DMS153 treated with DMSO at 0.1 percent for 48 hours (cell line): ENCODE measurements at regions not wholly inside any gene's neighbourhood (a gene's known extent, or its start where the extent isn't known, plus 50 kb on each side); places are given as distances from the start of the nearest gene placed in this dataset.
"Not testable (repeated sequence)": the region's sequence is repeated elsewhere in the genome, so short reads cannot be mapped to it uniquely, and the experiment has no call there.

Experiments used
- DNase-seq: peaks from one replicate; lab custom pipeline; 2025; ENCODE audit not compliant: unreplicated experiment; lab: John Stamatoyannopoulos, UW

- DNase-seq, result no peak
These were observed 133.8 kb upstream of the EMCN start for GRCh38 chr4:100651499-100652175.

- DNase-seq, result no peak
These were observed 131.6 kb upstream of the EMCN start for GRCh38 chr4:100649417-100649816.

GRCh38 chr4:100644150-100644549, 126.3 kb upstream of the EMCN start:
- no peak for DNase-seq

GRCh38 chr4:100641336-100641735, 123.5 kb upstream of the EMCN start:
- no peak for DNase-seq

- DNase-seq, result no peak
These were observed 118.1 kb upstream of the EMCN start for GRCh38 chr4:100635899-100636298.

GRCh38 chr4:100633269-100633668, 115.4 kb upstream of the EMCN start:
- no peak for DNase-seq

GRCh38 chr4:100632163-100632562, 114.3 kb upstream of the EMCN start:
- no peak for DNase-seq

- DNase-seq, result no peak
These were observed 113.6 kb upstream of the EMCN start for GRCh38 chr4:100631281-100631968.

- no peak for DNase-seq
These were observed 112.5 kb upstream of the EMCN start for GRCh38 chr4:100630341-100630740.

- no peak for DNase-seq
These were observed 92.0 kb upstream of the EMCN start for GRCh38 chr4:100609810-100610209.

- DNase-seq, result not testable (repeated sequence)
These were observed 90.8 kb upstream of the EMCN start for GRCh38 chr4:100608651-100609050.

GRCh38 chr4:100605144-100605543, 87.3 kb upstream of the EMCN start:
- no peak for DNase-seq

- DNase-seq, result no peak
These were observed 76.1 kb upstream of the EMCN start for GRCh38 chr4:100593935-100594334.

GRCh38 chr4:100591161-100591876, 73.5 kb upstream of the EMCN start:
- peak; percentile 16 for DNase-seq

GRCh38 chr4:100590325-100590724, 72.5 kb upstream of the EMCN start:
- DNase-seq, result no peak

GRCh38 chr4:100588076-100588475, 70.3 kb upstream of the EMCN start:
- DNase-seq, result no peak

- DNase-seq, result no peak
These were observed 64.3 kb upstream of the EMCN start for GRCh38 chr4:100582146-100582545.

GRCh38 chr4:100581337-100581736, 63.5 kb upstream of the EMCN start:
- DNase-seq, result no peak

- no peak for DNase-seq
These were observed 58.7 kb upstream of the EMCN start for GRCh38 chr4:100576570-100576969.

- DNase-seq, result no peak
These were observed 56.8 kb upstream of the EMCN start for GRCh38 chr4:100574607-100575006.

- no peak for DNase-seq
These were observed 51.4 kb upstream of the EMCN start for GRCh38 chr4:100569196-100569595.
